ENCODE measurements at regions not wholly inside any gene's neighbourhood (a gene's known extent, or its start where the extent isn't known, plus 50 kb on each side); places are given as distances from the start of the nearest gene placed in this dataset.
"Not testable (repeated sequence)": the region's sequence is repeated elsewhere in the genome, so short reads cannot be mapped to it uniquely, and the experiment has no call there.

DNA sequence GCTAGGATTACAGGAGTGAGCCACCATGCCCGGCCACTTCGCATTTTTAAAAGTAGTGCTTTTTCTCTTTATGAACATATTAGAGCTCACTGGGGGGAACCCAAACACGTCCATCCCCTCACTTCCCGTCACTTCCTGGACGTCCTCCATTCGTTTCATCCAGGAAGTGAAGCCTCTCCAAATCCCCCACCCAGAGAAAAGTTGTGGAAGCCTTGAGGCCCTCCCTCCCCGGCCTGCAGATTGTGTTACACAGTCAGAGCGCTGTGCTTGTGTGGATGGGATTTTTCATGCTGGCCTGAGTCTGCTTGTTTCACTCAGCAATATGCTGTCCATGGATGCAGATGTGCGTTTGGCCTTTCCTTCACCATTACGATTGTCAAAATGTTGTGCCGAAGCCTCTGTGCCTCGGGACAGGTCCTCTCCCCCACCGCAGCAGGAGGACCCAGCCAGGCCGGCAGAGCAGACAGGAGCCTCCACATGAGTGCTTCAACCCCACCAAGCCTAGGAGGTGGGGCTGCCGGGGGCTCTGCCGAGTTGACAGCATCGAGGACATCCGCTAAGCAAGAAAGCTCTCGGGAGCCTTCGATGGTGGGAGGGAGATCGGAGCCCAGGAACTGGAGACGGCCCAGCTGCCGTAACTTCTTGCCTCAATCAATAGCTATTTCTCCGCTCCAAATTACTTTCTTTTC lies 121.6 kb upstream of the PPP1R26 start:
- DNase-seq (ENCODE audit: low read depth in 2 of 2), result no peak

- no peak for DNase-seq (ENCODE audit: low read depth in 2 of 2)
Observed at GRCh38 chr9:135358552-135358940, 121.0 kb upstream of the PPP1R26 start.

DNA sequence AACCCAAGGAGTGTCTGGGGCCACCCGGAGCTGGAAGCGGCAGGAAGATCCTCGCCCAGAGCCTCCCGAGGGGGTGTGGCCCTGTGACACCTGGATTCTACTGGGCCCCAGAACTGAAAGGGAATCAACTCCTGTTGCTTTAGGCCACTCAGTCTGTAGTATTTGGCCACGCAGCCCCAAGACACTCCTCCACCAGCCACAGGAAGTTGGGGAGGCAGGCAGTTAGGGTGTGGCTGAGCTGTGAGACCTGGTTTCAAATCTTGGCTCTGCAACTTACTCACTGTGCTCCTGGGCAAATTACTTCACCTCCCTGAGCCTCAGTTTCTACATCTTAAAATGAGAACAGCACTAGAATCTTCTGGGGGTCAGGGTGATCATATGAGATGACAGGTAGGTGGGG lies 119.8 kb upstream of the PPP1R26 start:
- DNase-seq (ENCODE audit: low read depth in 2 of 2), result no peak

DNA sequence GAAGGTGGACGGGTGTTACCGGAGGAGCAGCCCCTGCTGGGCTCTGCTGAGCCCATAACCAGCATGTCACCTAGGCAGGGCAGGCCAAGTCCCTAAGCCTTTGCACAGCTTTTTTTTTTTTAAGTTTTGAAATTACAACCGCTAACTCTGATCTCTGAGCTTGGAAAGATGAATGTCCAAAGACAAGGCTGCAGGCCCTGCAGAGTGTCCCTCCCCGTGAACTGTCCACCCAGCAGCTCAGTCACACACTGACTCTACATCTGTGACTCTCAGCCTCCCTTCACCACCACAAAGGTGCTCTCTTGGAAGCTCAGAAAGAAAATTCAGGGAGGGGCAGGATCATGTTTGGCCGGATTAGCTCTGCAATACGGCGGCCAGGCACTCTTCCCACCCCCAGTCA lies 119.0 kb upstream of the PPP1R26 start:
- no peak for DNase-seq (ENCODE audit: low read depth in 2 of 2)

DNA sequence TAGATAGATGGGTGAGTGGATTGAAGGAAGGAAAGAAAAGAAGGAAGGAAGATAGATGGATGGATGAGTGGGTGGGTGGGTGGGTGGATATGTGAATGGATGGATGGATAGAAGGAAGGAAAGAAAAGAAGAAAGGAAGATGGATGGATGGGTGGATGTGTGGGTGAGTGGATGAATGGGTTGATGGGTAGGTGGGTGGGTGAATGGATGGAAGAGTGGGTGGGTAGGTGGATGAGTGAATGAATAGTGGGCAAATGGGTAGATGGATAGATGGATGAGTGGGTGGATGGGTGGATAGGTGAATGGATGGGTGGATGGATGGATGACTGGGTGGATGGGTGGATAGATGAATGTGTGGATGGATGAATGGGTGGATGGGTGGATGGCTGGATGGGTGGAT lies 117.9 kb upstream of the PPP1R26 start:
- DNase-seq (ENCODE audit: low read depth in 2 of 2), result not testable (repeated sequence)

DNA sequence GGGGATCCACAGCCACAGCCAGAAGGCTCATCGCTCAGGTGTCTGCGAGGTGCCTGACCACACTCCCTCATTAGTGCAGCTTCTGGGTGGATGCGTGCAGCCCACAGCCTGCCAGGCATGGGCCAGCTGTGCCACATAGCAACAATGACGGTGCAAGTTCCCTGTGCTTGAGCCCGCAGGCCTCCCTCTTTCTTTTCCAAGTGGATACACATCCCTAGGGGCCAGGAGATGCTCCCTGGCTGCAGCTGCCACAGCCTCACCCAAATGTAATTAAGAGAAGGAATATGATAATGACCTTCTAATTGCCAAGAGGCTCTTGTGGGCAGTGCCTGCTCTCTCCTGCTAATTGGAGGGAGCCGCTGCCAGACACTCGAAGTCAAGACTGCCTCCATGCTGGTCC lies 116.0 kb upstream of the PPP1R26 start:
- no peak for DNase-seq (ENCODE audit: low read depth in 2 of 2)

GRCh38 chr9:135365013-135365768 lies 114.4 kb upstream of the PPP1R26 start:
- DNase-seq (ENCODE audit: low read depth in 2 of 2), result no peak

GRCh38 chr9:135366104-135366503 lies 113.5 kb upstream of the PPP1R26 start:
- DNase-seq (ENCODE audit: low read depth in 2 of 2), result no peak

DNA sequence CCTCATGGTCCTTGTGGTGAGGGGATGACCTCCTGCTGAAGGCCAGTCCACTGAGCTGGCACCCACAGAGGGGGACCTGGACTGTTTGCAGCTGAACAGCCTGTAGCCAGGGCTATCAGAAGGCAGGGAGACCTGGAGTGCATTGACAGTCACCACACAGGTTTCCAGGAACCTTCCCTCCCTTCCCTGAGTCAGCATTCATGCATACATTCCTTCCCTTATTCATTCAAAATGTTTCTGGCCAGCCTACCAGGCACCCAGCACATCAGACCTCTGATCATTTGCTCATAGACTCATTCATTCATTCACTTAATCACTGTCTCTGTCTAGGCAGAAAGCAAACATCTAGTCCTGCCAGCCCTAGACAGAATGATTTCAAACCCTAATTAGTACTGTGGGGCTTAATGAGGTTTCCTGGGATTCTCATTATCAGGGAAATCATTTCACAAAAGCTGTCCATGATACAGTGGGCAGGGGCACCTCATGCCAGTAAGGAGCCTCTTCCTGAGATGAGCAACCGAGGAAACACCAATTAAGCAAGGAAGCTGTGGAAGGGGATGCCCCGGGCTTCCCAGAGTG lies 110.1 kb upstream of the PPP1R26 start:
- DNase-seq (ENCODE audit: low read depth in 2 of 2), result no peak

DNA sequence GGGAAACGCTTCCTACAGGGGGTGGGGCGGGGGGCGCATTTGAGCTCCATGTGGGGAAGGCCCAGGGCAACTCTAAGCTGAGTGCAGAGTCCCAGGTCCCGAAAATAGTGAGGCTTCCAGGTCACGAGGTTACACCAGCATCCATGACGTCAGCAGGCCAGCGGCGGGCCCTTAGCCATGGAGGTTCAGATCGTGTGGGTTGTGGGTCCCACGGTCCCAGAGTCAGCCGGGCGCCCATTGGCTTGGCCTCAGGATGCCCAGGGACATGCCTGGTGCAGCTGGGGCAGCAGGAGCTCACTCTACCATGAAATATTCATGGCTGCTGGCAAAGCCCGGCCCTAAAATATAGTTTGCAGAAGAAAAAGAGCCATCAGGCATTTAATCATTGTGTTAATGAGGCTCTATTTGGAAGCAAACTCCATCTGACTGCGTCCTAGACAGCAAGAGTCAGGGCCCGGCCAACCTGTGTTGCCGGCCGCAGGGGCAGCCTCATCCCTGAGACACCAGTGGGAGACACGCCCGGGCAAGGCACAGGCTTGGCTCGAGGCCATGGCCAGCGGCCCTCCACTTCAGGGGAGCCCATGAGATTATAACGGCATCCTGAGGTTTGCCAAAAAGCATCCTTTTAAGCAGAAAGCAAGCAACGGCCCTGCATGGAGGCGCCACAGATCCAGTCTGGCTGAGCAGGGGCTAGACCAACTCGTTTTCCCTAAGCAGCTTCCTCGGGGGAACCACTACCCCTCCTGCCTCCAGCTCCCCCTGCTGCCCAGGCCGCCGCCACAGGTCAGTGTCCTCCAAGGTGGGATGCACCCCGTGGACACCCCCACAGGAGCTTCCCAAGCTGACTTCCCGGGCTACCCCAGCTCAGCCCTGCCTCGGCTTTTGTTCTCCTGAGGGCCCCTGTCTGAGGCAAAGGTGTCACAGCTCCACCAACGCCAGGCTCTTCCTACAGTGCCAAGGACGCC lies 108.9 kb upstream of the PPP1R26 start:
- DNase-seq (ENCODE audit: low read depth in 2 of 2), result no peak

- no peak for DNase-seq (ENCODE audit: low read depth in 2 of 2)
Observed at GRCh38 chr9:135371535-135371934, 108.0 kb upstream of the PPP1R26 start.

DNA sequence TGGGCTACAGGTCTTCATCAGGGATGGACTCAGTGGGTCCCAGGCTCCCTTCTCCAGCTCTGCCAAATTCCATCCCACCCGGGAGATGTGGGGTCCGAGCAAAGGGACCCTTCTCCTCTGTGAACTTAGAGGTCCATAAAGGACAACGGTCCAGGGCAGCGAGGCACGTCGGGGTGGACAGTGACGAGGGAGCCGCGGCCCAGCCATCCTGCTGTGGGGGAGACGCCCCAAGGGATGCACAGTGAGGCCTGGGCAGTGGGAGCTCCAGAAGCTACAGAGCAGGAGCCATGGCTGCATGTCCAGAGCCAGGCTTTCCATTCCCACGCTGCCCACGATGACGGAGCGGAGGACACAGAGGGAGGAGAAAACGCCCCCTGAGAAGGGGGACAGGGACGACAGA lies 107.5 kb upstream of the PPP1R26 start:
- DNase-seq (ENCODE audit: low read depth in 2 of 2), result no peak

DNA sequence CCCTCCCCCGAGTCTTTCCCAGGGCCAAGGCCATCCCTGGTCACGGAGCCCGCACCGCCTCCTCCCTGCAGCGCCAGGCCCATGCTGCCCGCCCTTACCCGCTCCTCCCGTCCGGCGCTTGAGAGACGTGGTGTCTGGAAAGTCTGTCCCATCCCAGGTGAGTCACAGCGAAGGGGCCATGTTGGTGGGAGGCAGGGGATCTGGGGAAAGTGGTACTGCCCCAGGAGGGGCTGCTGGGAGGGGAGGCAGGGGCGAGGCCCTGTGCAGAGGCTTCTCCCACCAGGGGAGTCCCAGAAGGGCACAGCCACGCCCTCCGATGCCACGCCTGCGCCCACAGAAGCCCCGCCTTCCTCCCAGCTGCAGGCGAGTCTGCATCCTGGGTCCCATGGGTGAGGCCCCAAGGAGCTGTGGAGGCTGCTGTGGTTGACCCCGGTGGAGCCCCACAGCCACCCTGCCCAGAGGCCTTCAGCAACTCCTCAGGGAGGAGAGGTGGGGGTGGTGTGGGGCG lies 107.0 kb upstream of the PPP1R26 start:
- DNase-seq (ENCODE audit: low read depth in 2 of 2), result no peak

DNA sequence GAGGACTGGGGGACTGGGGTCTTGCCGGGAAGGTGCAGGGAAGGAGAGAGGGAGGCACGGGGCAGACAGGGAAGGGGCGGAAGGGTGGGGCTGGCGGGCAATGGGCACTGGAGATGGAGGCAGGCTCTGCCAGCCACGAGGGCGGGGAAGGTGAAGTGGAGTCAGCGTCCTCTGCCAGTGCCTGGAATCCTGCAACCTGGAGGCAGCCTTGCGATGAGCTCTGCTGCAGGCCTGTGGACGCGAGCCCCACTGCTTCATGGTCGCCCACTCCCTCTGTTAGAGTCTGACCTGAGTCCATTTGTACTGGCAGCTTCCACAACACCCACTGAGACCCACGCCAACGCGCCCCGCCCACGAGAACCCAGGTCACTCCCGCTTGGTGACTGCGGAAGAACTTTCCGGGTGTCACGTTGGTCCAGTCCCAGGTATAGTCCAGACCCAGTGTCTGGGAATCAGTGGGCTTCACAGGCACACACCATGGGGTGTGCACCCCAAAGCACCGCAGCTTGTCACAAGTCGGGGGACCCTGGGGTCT lies 106.4 kb upstream of the PPP1R26 start:
- DNase-seq (ENCODE audit: low read depth in 2 of 2), result no peak

DNA sequence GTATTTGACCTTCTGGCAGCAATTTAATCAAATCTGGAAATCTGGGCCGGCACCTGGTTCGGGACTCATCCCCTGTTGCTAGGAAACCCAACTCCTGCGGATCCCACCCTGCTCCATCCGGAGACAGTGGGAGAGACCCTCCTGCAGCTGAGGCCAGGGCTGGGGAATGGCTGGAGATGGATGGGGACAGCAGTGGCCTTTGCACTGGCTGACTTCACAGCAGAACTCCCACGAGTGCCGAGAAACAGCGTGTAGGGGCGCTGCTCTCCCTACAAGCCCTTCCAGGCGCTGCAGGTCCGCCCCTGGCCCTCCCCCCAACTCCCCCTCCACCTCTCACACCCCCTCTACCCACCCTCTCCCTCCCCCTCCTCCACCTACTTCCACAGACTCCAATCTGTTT lies 105.8 kb upstream of the PPP1R26 start:
- DNase-seq (ENCODE audit: low read depth in 2 of 2), result no peak

DNA sequence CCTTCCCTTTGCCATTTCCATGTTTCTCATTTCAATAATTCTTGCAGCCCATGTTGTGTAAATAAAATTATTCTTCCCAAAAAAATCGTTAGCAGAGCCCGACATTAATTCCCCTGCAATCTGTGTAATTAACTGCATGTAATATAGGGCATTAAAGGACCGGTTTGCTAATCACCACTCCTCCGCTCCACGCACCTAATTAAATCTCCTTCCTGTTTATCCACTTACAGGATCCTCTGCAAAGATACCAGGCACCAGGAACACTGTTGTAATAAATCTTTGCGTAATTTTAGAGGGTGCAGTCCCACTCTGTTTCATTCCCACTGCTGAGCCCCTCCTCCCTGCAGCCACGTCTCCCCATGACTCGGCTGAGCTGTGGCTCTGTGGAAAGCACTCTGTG lies 105.0 kb upstream of the PPP1R26 start:
- no peak for DNase-seq (ENCODE audit: low read depth in 2 of 2)

DNA sequence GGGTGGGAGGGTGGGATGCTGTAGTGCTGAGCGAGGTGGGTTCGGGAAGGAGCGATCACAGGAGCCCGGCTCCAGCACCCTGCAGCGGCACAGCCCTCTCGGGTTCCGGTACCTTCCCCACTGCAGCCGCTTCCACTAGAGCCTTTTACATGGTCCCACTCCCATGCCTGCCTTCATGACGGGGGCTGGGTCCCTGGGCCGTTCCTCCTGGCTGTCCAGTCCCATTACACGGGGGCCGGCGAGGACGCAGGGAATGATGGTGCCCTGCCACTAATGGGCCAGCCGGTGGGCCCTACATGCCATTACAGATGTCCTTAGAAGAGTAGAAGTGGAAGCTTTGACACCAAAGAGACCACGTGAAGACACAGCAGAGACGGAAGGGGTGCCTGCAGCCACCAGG lies 104.6 kb upstream of the PPP1R26 start:
- no peak for DNase-seq (ENCODE audit: low read depth in 2 of 2)

GRCh38 chr9:135376511-135377265 lies 102.9 kb upstream of the PPP1R26 start:
- DNase-seq (ENCODE audit: low read depth in 2 of 2), result no peak

- DNase-seq (ENCODE audit: low read depth in 2 of 2), result no peak
Observed at GRCh38 chr9:135377431-135377830, 102.2 kb upstream of the PPP1R26 start.

- no peak for DNase-seq (ENCODE audit: low read depth in 2 of 2)
Observed at GRCh38 chr9:135378751-135379150, 100.8 kb upstream of the PPP1R26 start.
